ENCODE measurements at regions not wholly inside any gene's neighbourhood (a gene's known extent, or its start where the extent isn't known, plus 50 kb on each side); places are given as distances from the start of the nearest gene placed in this dataset.

- Mint-ChIP-seq H3K4me3 (no peak overlapping the region), H3K27ac (no peak overlapping the region), H3K36me3 (ENCODE audit: low read depth) (no peaks in the 10 kb centered on the region), H3K27me3 (peaks cover 3% of the 10 kb centered on the region), H3K4me1 (no peaks in the 10 kb centered on the region), H3K9me3 (no peaks in the 10 kb centered on the region)
- ChIA-PET CTCF (no interaction called here), POLR2A (no interaction called here)
- no peak for DNase-seq
These were observed 603.5 kb downstream of the UTRN start for GRCh38 chr6:144888621-144889020.

GRCh38 chr6:144893680-144894151 lies 608.6 kb downstream of the UTRN start:
- Mint-ChIP-seq H3K9me3 (no peaks in the 10 kb centered on the region), H3K4me3 (no peak overlapping the region), H3K27ac (no peak overlapping the region), H3K4me1 (no peaks in the 10 kb centered on the region), H3K27me3 (peaks cover 3% of the 10 kb centered on the region), H3K36me3 (ENCODE audit: low read depth) (no peaks in the 10 kb centered on the region)
- no peak for DNase-seq
- POLR2A ChIA-PET = no interaction called here
- CTCF ChIA-PET = no interaction called here

GRCh38 chr6:144894240-144894639 lies 609.1 kb downstream of the UTRN start:
- Mint-ChIP-seq H3K9me3 (no peaks in the 10 kb centered on the region), H3K4me1 (no peaks in the 10 kb centered on the region), H3K4me3 (no peak overlapping the region), H3K27ac (no peak overlapping the region), H3K27me3 (peaks cover 3% of the 10 kb centered on the region), H3K36me3 (ENCODE audit: low read depth) (no peaks in the 10 kb centered on the region)
- ChIA-PET CTCF (no interaction called here), POLR2A (no interaction called here)
- DNase-seq = no peak

GRCh38 chr6:144895313-144896278 lies 610.5 kb downstream of the UTRN start:
- no peaks in the 10 kb centered on the region for H3K36me3 Mint-ChIP-seq (ENCODE audit: low read depth)
- no peaks in the 10 kb centered on the region for H3K4me1 Mint-ChIP-seq
- peaks cover 3% of the 10 kb centered on the region for H3K27me3 Mint-ChIP-seq
- CTCF ChIA-PET = no interaction called here
- POLR2A ChIA-PET = no interaction called here
- H3K9me3 Mint-ChIP-seq = no peaks in the 10 kb centered on the region
- H3K4me3 Mint-ChIP-seq = no peak overlapping the region
- no peak overlapping the region for H3K27ac Mint-ChIP-seq
- no peak for DNase-seq

GRCh38 chr6:144896289-144896688 lies 611.2 kb downstream of the UTRN start:
- ChIA-PET POLR2A (no interaction called here), CTCF (no interaction called here)
- Mint-ChIP-seq H3K4me3 (no peak overlapping the region), H3K27me3 (peaks cover 3% of the 10 kb centered on the region), H3K27ac (no peak overlapping the region), H3K4me1 (no peaks in the 10 kb centered on the region), H3K9me3 (no peaks in the 10 kb centered on the region), H3K36me3 (ENCODE audit: low read depth) (no peaks in the 10 kb centered on the region)
- no peak for DNase-seq

- ChIA-PET CTCF (no interaction called here), POLR2A (no interaction called here)
- no peaks in the 10 kb centered on the region for H3K9me3 Mint-ChIP-seq
- no peak overlapping the region for H3K4me3 Mint-ChIP-seq
- no peaks in the 10 kb centered on the region for H3K4me1 Mint-ChIP-seq
- H3K36me3 Mint-ChIP-seq (ENCODE audit: low read depth) = no peaks in the 10 kb centered on the region
- peaks cover 3% of the 10 kb centered on the region for H3K27me3 Mint-ChIP-seq
- no peak for DNase-seq
- H3K27ac Mint-ChIP-seq = no peak overlapping the region
These were observed 611.7 kb downstream of the UTRN start for GRCh38 chr6:144896871-144897270.

- Mint-ChIP-seq H3K9me3 (no peaks in the 10 kb centered on the region), H3K36me3 (ENCODE audit: low read depth) (no peaks in the 10 kb centered on the region), H3K4me3 (no peak overlapping the region), H3K27ac (no peak overlapping the region), H3K27me3 (peaks cover 5% of the 10 kb centered on the region), H3K4me1 (no peaks in the 10 kb centered on the region)
- ChIA-PET POLR2A (no interaction called here), CTCF (no interaction called here)
- DNase-seq = no peak
These were observed 612.3 kb downstream of the UTRN start for GRCh38 chr6:144897441-144897921.

- Mint-ChIP-seq H3K9me3 (peaks cover 2% of the 10 kb centered on the region), H3K4me1 (no peaks in the 10 kb centered on the region), H3K27me3 (peaks cover 5% of the 10 kb centered on the region), H3K27ac (no peak overlapping the region), H3K4me3 (no peak overlapping the region), H3K36me3 (ENCODE audit: low read depth) (no peaks in the 10 kb centered on the region)
- DNase-seq = no peak
- POLR2A ChIA-PET = no interaction called here
- CTCF ChIA-PET = no interaction called here
These were observed 613.0 kb downstream of the UTRN start for GRCh38 chr6:144898052-144898689.

GRCh38 chr6:144898741-144899140 lies 613.6 kb downstream of the UTRN start:
- Mint-ChIP-seq H3K4me1 (no peaks in the 10 kb centered on the region), H3K4me3 (no peak overlapping the region), H3K27ac (no peak overlapping the region), H3K36me3 (ENCODE audit: low read depth) (no peaks in the 10 kb centered on the region), H3K27me3 (peaks cover 7% of the 10 kb centered on the region), H3K9me3 (peaks cover 2% of the 10 kb centered on the region)
- POLR2A ChIA-PET = no interaction called here
- DNase-seq = no peak
- CTCF ChIA-PET = no interaction called here

- CTCF ChIA-PET = no interaction called here
- Mint-ChIP-seq H3K4me3 (no peak overlapping the region), H3K36me3 (ENCODE audit: low read depth) (no peaks in the 10 kb centered on the region), H3K27me3 (peaks cover 7% of the 10 kb centered on the region), H3K4me1 (no peaks in the 10 kb centered on the region), H3K9me3 (peaks cover 2% of the 10 kb centered on the region), H3K27ac (no peak overlapping the region)
- POLR2A ChIA-PET = no interaction called here
- DNase-seq = no peak
These were observed 614.0 kb downstream of the UTRN start for GRCh38 chr6:144899161-144899560.

- Mint-ChIP-seq H3K27ac (no peak overlapping the region), H3K9me3 (peaks cover 2% of the 10 kb centered on the region)
- CTCF ChIA-PET = no interaction called here
These were observed 616.3 kb downstream of the UTRN start for GRCh38 chr6:144901412-144901811.

GRCh38 chr6:144908004-144908403 lies 622.9 kb downstream of the UTRN start:
- DNase-seq = no peak
- Mint-ChIP-seq H3K27me3 (peaks cover 9% of the 10 kb centered on the region), H3K36me3 (ENCODE audit: low read depth) (no peaks in the 10 kb centered on the region), H3K27ac (no peak overlapping the region), H3K4me1 (peaks cover 3% of the 10 kb centered on the region), H3K4me3 (no peak overlapping the region), H3K9me3 (peaks cover 4% of the 10 kb centered on the region)
- CTCF ChIA-PET = no interaction called here
- POLR2A ChIA-PET = no interaction called here

More at GRCh38 chr6:144901412-144901811, 616.3 kb downstream of the UTRN start:
- H3K4me1 Mint-ChIP-seq = no peaks in the 10 kb centered on the region
- no peak for DNase-seq
- POLR2A ChIA-PET = no interaction called here
- H3K27me3 Mint-ChIP-seq = peaks cover 10% of the 10 kb centered on the region
- no peaks in the 10 kb centered on the region for H3K36me3 Mint-ChIP-seq (ENCODE audit: low read depth)
- no peak overlapping the region for H3K4me3 Mint-ChIP-seq

- no peak overlapping the region for H3K4me3 Mint-ChIP-seq
- peaks cover 7% of the 10 kb centered on the region for H3K9me3 Mint-ChIP-seq
- H3K36me3 Mint-ChIP-seq (ENCODE audit: low read depth) = no peaks in the 10 kb centered on the region
- peaks cover 3% of the 10 kb centered on the region for H3K4me1 Mint-ChIP-seq
- peaks cover 7% of the 10 kb centered on the region for H3K27me3 Mint-ChIP-seq
- POLR2A ChIA-PET = no interaction called here
- CTCF ChIA-PET = interaction anchor here (0.7 kb wide), 1 partner anchor 82 kb away, joined by 4 read pairs; no protein-coding TSS in a partner anchor
- no peak for DNase-seq
- no peak overlapping the region for H3K27ac Mint-ChIP-seq
These were observed 624.7 kb downstream of the UTRN start for GRCh38 chr6:144909753-144910285.

Data from activated CD4-positive, alpha-beta memory T cell treated with anti-CD3 and anti-CD28 coated beads, Interleukin-2, amount 10 ng/mL, durations not matched to agents 7 days and 5 days (primary cell).